Activated CD4-positive, alpha-beta T cell treated with anti-CD3 and anti-CD28 coated beads, Interleukin-2, amount 50 U/mL, for 16 hours (primary cell): ENCODE measurements at regions not wholly inside any gene's neighbourhood (a gene's known extent, or its start where the extent isn't known, plus 50 kb on each side); places are given as distances from the start of the nearest gene placed in this dataset.

Source experiments
- DNase-seq: peaks from one replicate; pipeline ENCODE4 v3.0.0-alpha.2; 2020

DNA sequence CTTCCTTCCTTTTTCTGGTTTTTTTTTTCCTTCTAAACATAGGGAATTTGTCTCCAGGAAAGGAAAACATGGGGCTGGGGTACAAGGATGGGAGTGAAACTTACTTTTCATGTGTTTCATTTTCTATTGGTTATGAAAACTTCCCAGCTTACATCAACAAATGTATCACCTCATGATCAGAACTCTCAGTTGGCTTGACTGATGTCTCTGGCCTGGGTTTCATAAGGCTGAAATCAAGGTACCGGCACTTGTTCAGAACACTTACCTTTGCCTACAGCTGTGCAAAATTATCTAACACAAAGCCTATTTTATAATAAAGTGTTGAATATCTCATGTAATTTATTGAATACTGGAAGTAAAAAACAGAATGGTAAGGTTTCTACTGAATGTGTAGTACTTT lies 91.8 kb upstream of the STT3B start:
- no peak for DNase-seq

DNA sequence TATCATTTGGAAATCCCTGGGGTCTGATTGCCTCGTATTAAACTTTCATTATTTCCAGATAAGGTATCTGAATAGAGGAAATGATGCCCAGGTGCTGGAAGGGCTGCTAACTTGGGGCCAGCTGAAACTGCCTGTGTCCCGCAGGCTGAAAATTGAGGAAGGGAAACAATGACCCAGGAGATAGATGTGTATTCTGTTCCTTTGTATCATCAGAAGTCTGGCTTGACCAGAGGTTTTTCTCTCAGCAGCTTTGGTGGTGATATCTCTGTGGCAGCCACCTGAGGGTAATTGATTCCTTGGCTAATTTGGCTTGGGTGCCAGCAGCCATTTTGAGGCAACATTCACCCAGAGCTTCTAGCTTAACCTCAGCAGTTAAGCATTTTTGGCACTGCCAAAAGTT lies 90.0 kb upstream of the STT3B start:
- DNase-seq = no peak

DNA sequence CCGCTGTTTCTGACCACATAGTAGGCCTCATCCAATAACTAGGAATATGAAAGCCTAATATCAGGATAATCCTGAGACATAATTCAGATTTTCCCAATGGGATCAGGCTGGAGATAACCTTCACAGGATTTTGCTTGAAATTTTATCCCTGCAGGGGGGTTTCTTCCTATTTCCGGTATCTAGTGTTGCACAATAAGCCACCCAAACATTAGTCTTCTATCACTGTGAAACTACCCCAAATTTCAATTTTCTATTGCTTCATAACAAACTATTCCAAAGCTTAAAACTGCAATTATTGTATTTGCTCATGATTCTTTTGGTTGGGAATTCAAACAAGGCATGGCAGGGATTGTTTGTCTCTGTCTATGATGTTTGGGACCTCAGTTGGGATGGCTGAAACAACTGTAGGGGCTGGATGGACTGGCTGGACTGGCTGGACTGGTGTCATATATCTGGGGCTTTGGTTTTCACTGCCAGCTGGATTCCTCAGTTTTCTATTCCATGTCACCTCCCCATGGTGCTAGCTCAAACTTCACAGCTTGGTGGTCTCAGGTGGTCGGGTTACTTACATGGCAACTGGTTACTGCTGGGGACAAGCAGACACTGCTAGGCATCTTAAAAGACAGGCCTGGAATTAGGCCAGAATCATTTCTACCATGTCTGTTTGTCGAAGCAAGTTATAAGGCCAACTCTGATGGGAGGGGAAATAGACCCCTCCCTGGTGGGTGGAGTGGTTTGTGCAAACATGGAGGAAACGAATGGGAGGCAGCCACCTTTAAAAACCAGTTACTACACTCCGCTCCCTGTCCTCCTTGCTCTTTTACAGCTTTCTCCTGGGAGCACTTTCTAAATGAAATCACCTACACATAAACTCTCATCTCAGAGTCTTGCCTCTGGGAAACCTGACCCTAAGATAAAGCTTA lies 88.2 kb upstream of the STT3B start:
- no peak for DNase-seq

DNA sequence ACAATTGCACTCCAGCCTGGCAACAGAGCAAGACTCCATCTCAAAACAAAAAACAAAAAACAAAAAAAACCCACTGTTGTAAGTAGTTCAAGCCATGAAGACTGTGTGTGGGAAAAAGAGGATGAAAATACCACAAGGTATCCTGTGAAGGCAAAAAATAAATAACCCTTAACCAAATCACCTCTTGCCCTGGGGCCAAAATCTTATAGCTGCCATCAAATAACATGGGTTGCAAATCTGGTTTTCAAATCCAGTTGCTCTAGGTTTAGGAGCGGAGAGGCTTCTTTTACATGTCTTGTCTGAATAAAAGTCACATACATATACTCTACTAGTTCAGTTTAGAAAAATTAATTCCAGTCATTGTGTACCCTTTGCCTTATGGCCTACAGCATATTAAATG lies 87.0 kb upstream of the STT3B start:
- DNase-seq = no peak

DNA sequence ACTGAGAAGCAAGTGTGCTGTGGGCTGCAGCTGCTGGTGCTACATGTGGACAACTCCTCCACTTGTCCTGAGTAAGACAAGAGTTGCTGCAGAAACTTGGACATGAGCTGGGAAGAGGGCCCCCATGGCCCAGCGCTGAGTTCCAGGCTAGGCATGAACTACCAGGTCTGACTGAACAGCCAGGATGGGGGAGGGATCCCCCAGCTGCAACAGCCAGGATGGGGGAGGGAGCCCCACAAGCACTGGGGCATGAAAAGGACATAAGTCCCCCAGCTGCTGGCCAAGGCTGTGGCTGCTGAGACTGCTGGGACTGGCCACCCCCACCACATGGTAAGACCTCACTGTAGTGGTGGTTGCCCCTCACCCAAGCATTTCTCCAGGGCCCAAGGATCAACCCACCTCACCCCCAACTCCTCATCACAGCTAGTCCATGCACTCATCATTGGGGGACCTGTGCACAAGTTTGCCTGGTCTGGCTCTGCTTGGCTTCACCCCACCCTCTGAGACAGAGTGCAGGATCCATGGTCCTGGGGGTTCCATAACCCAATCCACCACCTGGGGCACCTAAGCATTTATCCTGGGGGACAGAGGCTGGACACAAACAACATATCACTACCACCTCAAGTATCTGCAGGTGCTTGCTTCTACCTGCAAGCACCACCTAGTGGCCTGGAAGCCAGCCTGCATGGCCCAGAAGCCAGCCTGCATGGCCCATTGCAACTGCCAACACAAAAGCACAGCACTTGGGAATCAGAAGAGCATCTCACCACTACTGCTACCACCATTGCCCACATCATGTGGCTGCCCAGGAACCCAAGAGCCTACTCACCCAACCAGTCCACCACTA lies 84.5 kb upstream of the STT3B start:
- peak; percentile 28 for DNase-seq

DNA sequence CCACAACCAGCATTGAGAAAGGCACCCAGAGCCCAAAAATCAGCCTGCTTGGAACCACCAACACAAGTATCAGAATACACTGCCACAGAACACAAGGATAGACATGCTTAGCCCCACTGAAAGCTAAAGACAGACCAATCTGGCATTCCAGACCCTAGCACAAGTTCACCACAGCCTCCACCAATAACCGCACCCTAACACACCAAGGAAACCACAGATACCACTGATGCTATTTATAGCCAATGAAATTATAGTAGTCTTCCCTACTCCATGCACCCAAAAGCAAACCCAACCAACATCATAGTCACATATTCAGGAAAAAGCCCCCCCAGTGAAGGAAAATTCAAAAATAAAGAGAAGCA lies 83.9 kb upstream of the STT3B start:
- DNase-seq = no peak

DNA sequence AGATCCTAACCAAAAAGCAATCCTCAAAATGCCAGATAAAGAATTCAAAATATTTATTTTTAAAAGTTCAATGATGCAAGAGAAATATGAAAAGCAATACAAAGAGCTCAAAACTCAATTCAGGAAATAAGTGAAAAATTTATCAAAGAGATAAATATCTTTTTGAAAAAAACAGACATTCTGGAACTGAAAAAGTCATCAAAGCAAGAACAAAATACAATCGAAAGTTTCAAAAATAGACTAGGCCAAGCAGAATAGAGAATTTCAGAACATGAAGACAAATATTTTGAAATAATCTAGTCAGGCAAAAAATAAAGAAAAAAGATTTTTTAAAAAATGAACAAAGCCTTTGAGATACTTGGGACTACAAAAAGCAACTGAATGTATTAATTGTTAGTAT lies 83.4 kb upstream of the STT3B start:
- DNase-seq = no peak

DNA sequence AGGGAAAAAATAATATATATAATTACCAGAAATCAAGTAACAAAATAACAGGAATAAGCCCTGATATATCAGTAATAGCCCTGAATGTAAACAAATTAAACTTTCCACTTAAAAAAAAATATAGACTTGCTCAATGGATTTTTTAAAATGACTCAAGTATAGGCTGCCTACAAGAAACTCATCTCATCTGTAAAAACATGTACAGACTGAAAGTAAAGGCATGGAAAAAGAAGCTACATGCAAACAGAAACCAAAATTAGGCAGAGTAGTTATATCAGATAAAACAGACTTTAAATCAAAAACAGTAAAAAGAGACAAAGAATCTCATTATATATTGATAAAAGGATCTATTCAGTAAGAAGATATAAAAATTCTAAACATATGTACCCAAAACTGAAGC lies 82.4 kb upstream of the STT3B start:
- no peak for DNase-seq

DNA sequence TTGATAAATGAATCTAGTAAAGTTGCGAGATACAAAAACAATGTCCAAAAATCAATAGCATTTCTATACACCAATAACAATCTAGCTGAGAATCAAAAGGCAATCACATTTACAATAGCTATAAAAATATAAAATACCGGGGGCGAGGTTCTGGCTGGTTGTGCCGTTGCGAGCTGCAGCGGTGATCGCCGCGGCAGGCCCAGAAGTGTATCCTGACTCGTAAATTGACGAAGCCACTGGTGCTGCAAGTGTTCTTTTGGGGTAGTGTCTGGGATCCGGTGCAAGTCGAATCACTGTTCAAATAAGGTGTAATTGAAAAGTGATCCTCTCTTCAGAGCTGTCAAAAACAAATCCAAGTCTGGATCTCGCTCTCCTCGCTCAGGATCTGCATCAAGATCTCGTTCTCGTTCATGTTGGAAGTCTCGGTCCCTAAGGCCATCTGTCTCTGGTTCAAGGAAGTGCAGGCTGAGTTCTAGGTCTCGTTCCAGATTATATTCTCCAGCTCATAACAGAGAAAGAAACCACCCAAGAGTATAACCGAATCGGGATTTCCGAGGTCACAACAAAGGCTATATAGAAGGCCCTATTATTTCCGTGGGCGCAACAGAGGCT lies 80.1 kb upstream of the STT3B start:
- DNase-seq = no peak

DNA sequence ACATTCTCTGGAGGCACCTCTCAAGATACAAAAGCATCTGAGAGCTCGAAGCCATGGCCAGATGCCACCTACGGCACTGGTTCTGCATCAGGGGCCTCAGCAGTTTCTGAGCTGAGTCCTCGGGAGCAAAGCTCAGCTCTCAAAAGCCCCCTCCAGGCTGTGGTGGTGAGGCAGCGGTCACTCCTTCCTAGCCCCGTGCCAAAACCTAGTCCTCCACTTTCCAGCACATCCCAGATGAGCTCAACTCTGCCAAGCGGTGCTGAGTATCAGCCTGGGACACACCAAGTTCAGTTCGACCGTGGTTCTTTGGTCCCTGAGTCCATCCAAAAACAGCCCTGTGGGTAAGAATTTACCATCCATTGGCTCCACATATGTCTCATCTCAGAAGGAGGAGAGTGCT lies 79.3 kb upstream of the STT3B start:
- DNase-seq = no peak

DNA sequence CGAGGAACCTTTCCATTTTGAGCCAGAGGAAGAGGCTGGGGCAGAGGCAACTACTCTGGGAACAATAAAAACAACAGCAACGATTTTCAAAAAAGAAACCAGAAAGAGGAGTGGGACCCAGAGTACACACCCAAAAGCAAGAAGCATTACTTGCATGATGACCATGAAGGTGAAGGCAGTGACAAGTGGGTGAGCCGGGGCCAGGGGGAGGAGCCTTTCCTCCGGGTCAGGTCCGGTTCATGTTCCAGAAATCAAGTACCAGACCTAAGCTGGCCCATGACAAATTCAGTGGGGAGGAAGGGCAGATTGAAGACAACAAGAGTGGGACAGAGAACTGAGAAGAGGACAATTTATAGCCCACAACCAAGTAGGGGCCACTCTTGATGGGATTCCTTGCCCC lies 77.2 kb upstream of the STT3B start:
- DNase-seq = no peak

DNA sequence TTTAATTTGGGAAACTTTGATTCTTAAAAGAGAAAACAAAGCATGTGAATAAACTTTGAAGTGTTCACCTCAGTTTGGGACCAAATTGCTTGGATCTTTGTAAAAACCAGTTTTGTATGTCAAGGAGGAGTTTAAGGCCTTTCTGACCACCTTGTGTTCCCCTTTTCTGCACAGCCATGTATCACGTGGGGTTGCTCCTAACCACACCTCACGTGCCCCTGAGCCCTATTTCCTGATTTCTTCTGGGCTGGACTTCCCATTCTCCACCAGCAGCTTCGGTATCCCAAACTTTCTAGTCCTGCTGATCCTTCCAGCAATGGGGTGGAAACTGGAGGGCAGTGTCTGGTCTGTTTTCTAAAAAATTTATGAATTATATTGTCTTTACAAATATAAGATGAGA lies 76.4 kb upstream of the STT3B start:
- no peak for DNase-seq

DNA sequence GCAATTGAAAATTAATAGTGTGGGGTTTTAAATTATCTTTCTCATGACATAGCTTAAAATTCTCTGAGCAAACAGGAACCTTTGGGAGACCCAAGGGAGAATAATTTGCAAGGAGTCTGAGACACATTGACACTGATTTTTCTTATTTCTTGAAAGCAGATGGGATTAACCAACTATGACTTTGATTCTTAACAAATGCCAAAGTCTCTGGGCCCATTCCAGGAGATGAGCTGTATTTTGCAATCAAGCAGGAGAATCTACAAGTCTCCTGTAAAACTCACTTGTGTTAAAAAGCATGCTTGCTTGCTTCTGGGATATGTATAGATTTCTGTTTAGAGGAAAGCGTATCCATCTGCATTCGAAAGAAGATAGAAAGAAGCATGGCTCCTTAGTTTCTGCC lies 71.3 kb upstream of the STT3B start:
- no peak for DNase-seq

DNA sequence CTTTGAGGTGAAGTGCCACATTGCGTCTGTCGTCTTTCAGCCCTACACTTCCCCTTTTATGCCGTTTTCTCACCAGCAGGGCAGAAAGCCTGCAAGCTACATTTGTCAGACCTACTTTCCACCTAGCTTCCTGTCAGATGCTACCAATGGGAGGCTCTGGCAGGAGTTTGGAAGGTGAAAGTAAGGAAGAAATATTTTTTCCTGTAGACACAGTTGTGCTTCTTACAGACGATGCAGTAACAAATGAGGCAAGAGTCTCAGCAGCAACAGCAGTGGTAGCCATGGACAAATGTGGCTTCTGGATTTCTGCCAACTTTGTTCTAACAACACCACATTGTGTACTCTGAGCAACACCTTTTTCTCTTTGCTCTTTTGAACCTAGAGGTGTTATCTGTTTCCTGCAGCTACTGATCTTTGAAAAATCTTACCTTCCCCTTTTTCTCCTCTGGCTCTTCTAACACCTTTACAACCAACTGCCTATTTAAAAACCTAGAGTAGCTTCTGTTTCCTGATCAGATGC lies 70.6 kb upstream of the STT3B start:
- DNase-seq = peak; percentile 8

DNA sequence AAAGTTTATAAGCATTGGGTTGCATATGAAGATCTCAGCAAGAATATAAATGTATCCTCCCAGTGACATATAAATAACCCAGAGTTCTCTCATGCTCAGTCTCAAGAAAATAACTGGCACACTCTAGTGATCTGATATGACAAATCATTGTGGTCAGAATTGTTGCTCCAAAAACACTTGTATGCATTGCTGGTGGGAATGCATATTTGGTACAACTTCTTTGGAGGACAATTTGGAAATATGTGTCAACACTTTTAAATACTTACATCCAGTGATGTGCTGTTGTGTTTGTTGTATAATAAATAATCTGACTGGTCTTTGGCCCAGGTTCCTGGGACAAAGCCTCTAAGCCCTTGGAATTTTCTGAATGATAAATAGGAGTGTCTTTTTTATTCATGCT lies 66.7 kb upstream of the STT3B start:
- no peak for DNase-seq

DNA sequence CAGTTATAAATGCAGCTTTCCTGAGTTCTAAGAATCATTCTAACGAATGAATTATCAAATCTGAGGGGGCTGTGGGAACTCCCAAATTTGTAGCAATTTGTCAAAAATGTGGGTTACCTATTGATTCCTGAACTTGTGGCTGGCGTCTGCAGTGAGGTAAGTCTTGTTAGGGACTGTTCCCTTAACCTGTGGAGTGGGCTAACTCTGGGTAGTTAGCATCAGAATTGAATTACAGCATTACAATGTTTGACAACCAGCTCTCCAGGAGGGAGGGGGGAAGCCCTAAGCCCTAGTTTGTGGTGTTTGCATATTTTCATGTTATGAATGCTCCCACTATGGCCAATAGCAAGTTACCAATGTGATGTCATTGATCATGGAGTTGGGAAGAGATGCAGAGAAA lies 65.9 kb upstream of the STT3B start:
- DNase-seq = no peak

DNA sequence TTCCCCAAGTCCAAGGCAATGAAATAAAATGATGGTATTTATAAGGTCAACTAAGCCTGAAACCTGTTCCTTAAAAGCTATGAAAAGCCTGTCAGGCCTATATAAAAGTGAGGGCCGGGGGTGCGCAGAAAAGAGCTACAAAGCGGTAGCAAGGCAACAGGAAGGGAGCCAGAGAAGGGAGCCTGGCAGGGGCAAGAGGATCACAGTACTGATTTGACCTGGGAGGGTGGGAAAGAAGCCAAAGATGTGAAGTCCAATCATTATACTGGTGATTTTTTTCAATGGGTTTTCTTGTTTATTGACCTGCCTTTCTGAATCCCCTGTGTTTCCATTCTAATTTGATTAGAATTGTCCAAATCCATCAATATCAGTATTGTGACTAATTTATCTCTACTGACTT lies 64.3 kb upstream of the STT3B start:
- no peak for DNase-seq

DNA sequence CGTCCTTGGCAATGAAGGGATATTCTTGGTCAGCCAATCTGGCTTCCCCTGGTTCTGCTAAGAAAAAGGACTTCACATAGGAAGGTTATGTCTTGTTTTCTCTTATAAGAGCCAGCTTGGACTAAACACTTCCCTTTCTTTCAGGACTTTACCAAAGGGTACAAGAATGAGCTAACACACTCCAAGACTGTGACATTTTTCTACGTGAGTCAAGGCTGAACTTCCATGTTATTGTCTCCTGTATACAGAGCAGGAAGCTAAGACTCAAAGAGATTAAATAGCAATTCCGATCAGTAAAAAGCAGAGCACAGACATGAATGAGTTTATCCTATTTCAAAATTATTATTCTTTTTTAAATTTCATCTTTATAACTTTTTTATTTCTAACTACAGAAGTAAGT lies 63.3 kb upstream of the STT3B start:
- no peak for DNase-seq

DNA sequence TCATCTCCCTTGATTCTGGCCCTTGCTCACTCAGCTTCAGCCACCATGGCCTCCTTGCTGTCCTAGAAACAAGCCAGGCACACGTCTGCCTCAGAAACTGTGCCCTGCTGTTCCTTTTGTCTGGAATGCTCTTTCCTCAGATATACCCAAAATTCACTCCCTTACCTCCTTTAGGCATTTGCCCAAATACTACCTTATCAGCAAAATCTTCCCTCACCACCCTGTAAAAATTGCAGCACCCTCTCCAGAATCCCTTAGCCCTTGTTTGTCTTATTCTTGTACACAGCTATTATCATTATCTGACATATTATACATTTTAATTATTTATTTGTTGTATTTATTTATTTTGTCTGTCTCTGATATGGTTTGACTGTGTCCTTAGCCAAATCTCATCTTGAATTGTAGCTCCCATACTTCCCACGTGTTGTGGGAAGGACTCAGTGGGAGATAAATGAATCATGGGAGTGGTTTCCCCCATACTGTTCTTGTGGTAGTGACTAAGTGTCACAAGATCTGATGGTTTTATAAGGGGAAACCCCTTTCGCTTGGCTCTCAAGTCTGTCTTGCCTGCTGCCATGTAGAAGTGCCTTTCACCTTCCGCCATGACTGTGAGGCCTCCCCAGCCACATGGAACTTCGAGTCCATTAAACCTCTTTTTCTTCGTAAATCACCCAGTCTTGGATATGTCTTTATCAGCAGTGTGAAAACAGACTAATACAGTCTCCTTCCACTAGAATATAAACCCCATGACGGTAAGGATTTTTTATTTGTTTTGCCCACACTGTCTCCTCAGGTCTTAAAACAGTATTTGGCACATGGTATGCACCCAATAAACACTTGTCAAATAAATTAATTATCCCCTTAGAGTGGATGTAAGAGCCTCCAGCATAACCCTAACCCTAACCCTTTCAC lies 60.0 kb upstream of the STT3B start:
- DNase-seq = peak; percentile 63

DNA sequence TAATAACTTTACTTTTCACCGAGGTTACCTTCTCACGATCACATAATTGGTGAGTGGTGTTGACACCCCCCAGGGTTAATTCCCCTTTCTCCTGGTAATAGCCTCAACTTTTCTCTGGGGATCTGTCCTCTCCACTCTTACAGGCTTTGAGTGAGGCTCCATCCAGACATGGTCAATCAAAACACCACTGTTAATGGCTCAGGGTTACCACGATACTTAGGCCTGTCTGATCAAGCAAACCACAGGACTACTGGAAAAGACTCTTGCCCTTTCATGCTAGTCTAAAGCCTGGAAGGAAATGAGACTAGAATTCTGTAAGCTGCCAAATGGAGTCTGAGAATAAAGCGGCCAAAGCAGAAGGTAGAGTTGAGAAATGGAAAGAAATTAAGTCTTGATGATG lies 56.5 kb upstream of the STT3B start:
- no peak for DNase-seq

DNA sequence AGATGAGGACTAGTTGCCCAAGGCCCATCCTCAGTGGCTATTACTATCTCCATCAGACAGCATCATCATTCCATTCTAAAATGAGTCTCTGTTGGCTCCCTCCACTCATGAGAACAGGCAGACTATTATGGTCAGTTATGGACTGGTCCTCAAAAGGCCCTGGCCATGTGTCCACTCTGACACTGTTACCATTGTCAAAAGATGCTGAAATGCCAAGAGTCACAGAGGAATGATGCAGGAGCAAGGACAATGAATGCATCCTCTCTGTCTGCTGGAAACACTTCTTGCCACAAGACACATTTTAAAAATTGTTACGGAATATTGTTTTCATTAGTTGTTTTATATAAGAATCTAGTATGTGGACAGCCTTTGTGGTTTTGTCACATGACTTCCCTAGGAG lies 53.3 kb upstream of the STT3B start:
- DNase-seq = no peak

DNA sequence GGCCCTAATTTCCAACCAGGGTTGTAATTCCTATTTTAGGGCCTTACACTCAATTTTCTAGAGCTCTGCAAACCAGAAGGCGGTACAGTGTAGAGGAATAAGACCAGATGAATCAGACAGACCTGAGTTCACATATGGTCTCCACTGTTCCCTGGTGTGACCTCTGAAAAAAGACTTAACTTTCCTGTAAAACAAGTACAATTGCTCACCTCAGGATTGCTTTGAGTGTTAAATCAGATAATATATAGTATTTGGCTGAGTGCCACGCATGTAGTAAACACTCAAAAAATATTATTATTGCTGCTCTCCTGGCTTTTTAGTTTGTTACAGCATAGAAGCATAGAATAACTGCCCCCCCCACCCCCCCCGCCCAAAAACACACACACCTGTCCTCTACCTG lies 51.0 kb upstream of the STT3B start:
- DNase-seq = no peak
